K562 (cell line): ENCODE measurements at regions not wholly inside any gene's neighbourhood (a gene's known extent, or its start where the extent isn't known, plus 50 kb on each side); places are given as distances from the start of the nearest gene placed in this dataset.

Experiments used
- ATAC-seq: fragments of 200-7000 bp; cut with Tn5 transposase; 3 replicates; pipeline ENCODE4 v1.9.1; 2020; ENCODE audit warnings: moderate library complexity
- BruUV-seq: library from RNA; stranded (reverse); fragments of 400-500 nt; replicated peaks from 2 replicates; lab custom pipeline; 2021; lab: Mats Ljungman, UMichigan
- CTCF ChIA-PET: fragments of 300-600 bp; formaldehyde crosslinking; extraction: SDS; loops from one replicate; lab custom pipeline; 2021; ENCODE audit warnings: low intra/inter-chr PET ratio; lab: Yijun Ruan, JAX
- POLR2A ChIA-PET: fragments of 300-600, 350-650 bp; sonication (Branson Sonifier 250); formaldehyde crosslinking; extraction: SDS; loops from one replicate; lab custom pipeline; 2021; ENCODE audit warnings: antibody characterized with exemption, inconsistent platforms; lab: Yijun Ruan, JAX
- DNase-seq, 4 experiments: peaks; one replicate each; pipeline versions ENCODE4 v3.0.0 to v3.0.0-alpha.2; 2011 to 2018; ENCODE audit warnings: low spot score in 3 of 4, mixed read lengths in 3 of 4; ENCODE audit errors: extremely low read depth in 1 of 4
- FAIRE-seq: peaks from 2 replicates; lab custom pipeline; 2011; peaks lifted over from hg19 to GRCh38; lab: Jason Lieb, UNC
- H2AFZ ChIP-seq: 2 replicates; pipeline ENCODE4 v1.6.0; 2011; ENCODE audit warnings: low read depth, low read length, control low read depth, inconsistent platforms
- H3K27ac ChIP-seq: fragments of 200-600 bp; 3 replicates; pipeline ENCODE4 v1.8.0; 2011; ENCODE audit warnings: low read depth, mild to moderate bottlenecking, control low read depth, inconsistent platforms, low read length, moderate library complexity, mixed read lengths; ENCODE audit errors: extremely low read depth
- H3K27me3 ChIP-seq, 2 experiments: fragments of 300-600 bp in 1 of 2; 2 replicates in 1 of 2; 3 replicates in 1 of 2; pipeline versions ENCODE4 v1.6.0 to v1.8.0; 2011; ENCODE audit warnings: inconsistent platforms in 2 of 2, low read length in 2 of 2, mild to moderate bottlenecking in 1 of 2, mixed read lengths in 1 of 2, moderate library complexity in 1 of 2; ENCODE audit not compliant: control insufficient read depth in 2 of 2, insufficient read depth in 2 of 2
- H3K36me3 ChIP-seq: fragments of 300-600 bp; 3 replicates; pipeline ENCODE4 v1.8.0; 2011; ENCODE audit warnings: mild to moderate bottlenecking, low read length, inconsistent platforms; ENCODE audit not compliant: control insufficient read depth, insufficient read depth
- H3K4me1 ChIP-seq, 2 experiments: fragments of 200-600 bp in 1 of 2; replicated peaks in 1 of 2; 2 replicates in 1 of 2; 3 replicates in 1 of 2; pipeline versions ENCODE4 v1.5.1 to v1.8.0; 2011; ENCODE audit warnings: inconsistent platforms in 2 of 2, low read length in 2 of 2, mild to moderate bottlenecking in 1 of 2, mixed read lengths in 1 of 2, moderate library complexity in 1 of 2; ENCODE audit not compliant: control insufficient read depth in 2 of 2, insufficient read depth in 2 of 2
- H3K4me2 ChIP-seq: 2 replicates; pipeline ENCODE4 v1.6.1; 2011; ENCODE audit warnings: low read length, control low read depth, inconsistent platforms, mixed read lengths; ENCODE audit not compliant: insufficient read depth
- H3K4me3 ChIP-seq: fragments of 200-600 bp; sonication (generic), shearing (Covaris generic); 2 replicates; pipeline ENCODE4 v1.5.1; 2016; ENCODE audit warnings: control low read depth, inconsistent platforms
- H3K79me2 ChIP-seq: fragments of 200-600 bp; 3 replicates; pipeline ENCODE4 v1.8.0; 2011; ENCODE audit warnings: low read length, inconsistent platforms; ENCODE audit not compliant: control insufficient read depth, insufficient read depth
- H3K9ac ChIP-seq, 2 experiments: 2 replicates each; pipeline versions ENCODE4 v1.6.0 to v1.6.1; 2011; ENCODE audit warnings: low read depth in 2 of 2, low read length in 2 of 2, control low read depth in 1 of 2, inconsistent platforms in 1 of 2, mild to moderate bottlenecking in 1 of 2, mixed read lengths in 1 of 2; ENCODE audit not compliant: insufficient read depth in 1 of 2
- H3K9me1 ChIP-seq: one replicate; pipeline ENCODE4 v1.6.0; 2011; ENCODE audit warnings: inconsistent platforms, mild to moderate bottlenecking, low read length, moderate library complexity; ENCODE audit not compliant: control insufficient read depth, insufficient read depth
- H3K9me3 ChIP-seq: replicated peaks from 2 replicates; pipeline ENCODE4 v1.5.1; 2011; ENCODE audit warnings: low read depth, low read length, inconsistent platforms; ENCODE audit not compliant: control insufficient read depth, insufficient read depth
- H4K20me1 ChIP-seq: replicated peaks from 2 replicates; pipeline ENCODE4 v1.6.1; 2011; ENCODE audit warnings: low read length, inconsistent platforms, mixed read lengths; ENCODE audit not compliant: control insufficient read depth, insufficient read depth
- C11orf30 ChIP-seq: fragments of 450-650 bp; IDR thresholded peaks from 2 replicates; pipeline ENCODE4 v1.6.1; 2016; ENCODE audit warnings: low read depth, mild to moderate bottlenecking
- CBFA2T2 ChIP-seq: fragments of 450-650 bp; conservative IDR thresholded peaks from 2 replicates; pipeline ENCODE4 v1.6.1; 2017; ENCODE audit warnings: mild to moderate bottlenecking
- CREB5 ChIP-seq: fragments of 250-450 bp; sonication (Bioruptor Pico); IDR thresholded peaks from 2 replicates; pipeline ENCODE4 v1.5.0; 2020; ENCODE audit warnings: mild to moderate bottlenecking
- HBP1 ChIP-seq: fragments of 450-650 bp; formaldehyde crosslinking; IDR thresholded peaks from 2 replicates; pipeline ENCODE4 v1.4.0; 2022; ENCODE audit warnings: missing genetic modification characterization
- HDAC6 ChIP-seq: IDR thresholded peaks from 2 replicates; pipeline ENCODE4 v1.6.1; 2012; ENCODE audit warnings: low read depth, mild to moderate bottlenecking, control low read depth, inconsistent platforms, low read length, moderate library complexity
- HES1 ChIP-seq: fragments of 450-650 bp; IDR thresholded peaks from 2 replicates; pipeline ENCODE4 v1.6.1; 2016; ENCODE audit warnings: low read depth, mild to moderate bottlenecking, moderate library complexity
- MAFF ChIP-seq: IDR thresholded peaks from 2 replicates; pipeline ENCODE4 v1.6.1; 2012; ENCODE audit warnings: low read length, improper control_type of control experiment
- MAFG ChIP-seq: fragments of 450-650 bp; conservative IDR thresholded peaks from 2 replicates; pipeline ENCODE4 v1.6.1; 2016; ENCODE audit warnings: missing genetic modification characterization, missing compliant biosample characterization
- SETDB1 ChIP-seq: IDR thresholded peaks from one replicate; pipeline ENCODE4 v1.6.1; 2012; ENCODE audit warnings: low read length, control low read depth, inconsistent platforms
- SRSF9 ChIP-seq: fragments of 200-400 bp; formaldehyde crosslinking; IDR thresholded peaks from 2 replicates; pipeline ENCODE4 v1.6.1; 2017; ENCODE audit warnings: low read depth, low read length, borderline replicate concordance
- THRB ChIP-seq: fragments of 450-650 bp; formaldehyde crosslinking; conservative IDR thresholded peaks from 2 replicates; pipeline ENCODE4 v1.4.0; 2022; ENCODE audit warnings: mild to moderate bottlenecking, missing genetic modification characterization
- XRCC3 ChIP-seq: fragments of 450-650 bp; IDR thresholded peaks from 2 replicates; pipeline ENCODE4 v1.6.1; 2017; ENCODE audit warnings: mild to moderate bottlenecking, moderate library complexity
- ZC3H11A ChIP-seq: IDR thresholded peaks from 2 replicates; pipeline ENCODE4 v1.6.1; 2012; ENCODE audit warnings: low read depth, low read length, improper control_type of control experiment
- ZNF398 ChIP-seq: fragments of 250-450 bp; sonication (Bioruptor Pico); IDR thresholded peaks from 2 replicates; pipeline ENCODE4 v1.8.0; 2021; ENCODE audit warnings: moderate library complexity, mild to moderate bottlenecking, inconsistent platforms
- ZNF644 ChIP-seq: fragments of 200-800 bp; sonication (Bioruptor generic); IDR thresholded peaks from 2 replicates; pipeline ENCODE4 v1.6.1; 2016; ENCODE audit warnings: low read depth, missing genetic modification characterization, missing compliant biosample characterization
- WGBS: fragments of 100-300 bp; shearing (Covaris generic); methylation state at CpG from one replicate; pipeline ENCODE4 v1.1.6; 2016; ENCODE audit warnings: low coverage, mixed read lengths; ENCODE audit not compliant: insufficient coverage; ENCODE audit errors: missing lambda C conversion rate; 5-methylcytosine and 5-hydroxymethylcytosine counted together
- in situ Hi-C: fragments of 300-500 bp; cut with MboI; formaldehyde crosslinking; loops from 4 replicates; pipeline ENCODE4 v1.15.0; 2018; ENCODE audit warnings: inconsistent platforms, mixed read lengths
- intact Hi-C: fragments of 100-400 bp; cut with micrococcal nuclease; formaldehyde crosslinking; loops from 2 replicates; pipeline ENCODE4 v1.14.2; 2022

GRCh38 chr2:59584958-59585357 lies 968.5 kb downstream of the BCL11A start (continued):
- TF ChIP-seq ZC3H11A: no peak
- TF ChIP-seq THRB (CRISPR knock-in tag): no peak
- no peak for TF ChIP-seq HDAC6
- TF ChIP-seq, all 486 proteins: peak for 2

- 0% methylated on average over 3 of the region's 3 CpGs for WGBS
- CTCF ChIA-PET: no interaction called here
- Histone ChIP-seq H3K79me2 (no peaks in the 10 kb centered on the region), H3K9me1 (no peaks in the 10 kb centered on the region), H3K9me3 (no peaks in the 10 kb centered on the region), H2AFZ (no peak overlapping the region), H4K20me1 (no peaks in the 10 kb centered on the region), H3K4me3 (no peak overlapping the region), H3K9ac (no peak overlapping the region), H3K27ac (no peak overlapping the region), H3K36me3 (no peaks in the 10 kb centered on the region), H3K27me3 (no peaks in the 10 kb centered on the region), H3K4me1 (no peaks in the 10 kb centered on the region), H3K4me2 (no peak overlapping the region)
- intact Hi-C loops: loop anchor here (5.0 kb wide), 1 partner anchor 811 kb away; no protein-coding TSS in a partner anchor
- no TSS peak for BruUV-seq
- no peak for DNase-seq
- no peak for FAIRE-seq
- in situ Hi-C loops: no loop called here
- POLR2A ChIA-PET: no interaction called here
- ATAC-seq: no peak
- TF ChIP-seq MAFF: peak; percentile 24; the same call in 1 of the 2 replicates
- TF ChIP-seq SRSF9: no peak
- TF ChIP-seq CBFA2T2: no peak
- TF ChIP-seq C11orf30: peak; percentile 39; the same call in 1 of the 2 replicates
- TF ChIP-seq HBP1 (CRISPR knock-in tag): no peak
- no peak for TF ChIP-seq XRCC3
- TF ChIP-seq SETDB1: no peak
- no peak for TF ChIP-seq ZNF644
- TF ChIP-seq ZNF398 (CRISPR knock-in tag): no peak
- TF ChIP-seq HES1: no peak
- 0 out of 2 replicates have a peak, but pooled peaks have one; percentile 16 for TF ChIP-seq MAFG (tag)
- no peak for TF ChIP-seq CREB5 (CRISPR knock-in tag)
Observed at GRCh38 chr2:59583173-59583765, 970.2 kb downstream of the BCL11A start.
